CD4-positive, alpha-beta memory T cell (primary cell): ENCODE measurements at regions not wholly inside any gene's neighbourhood (a gene's known extent, or its start where the extent isn't known, plus 50 kb on each side); places are given as distances from the start of the nearest gene placed in this dataset.

Experiments
- CTCF ChIA-PET: fragments of 350-600 bp; sonication (Branson Sonifier 250); formaldehyde crosslinking; loops from one replicate; lab custom pipeline; 2021; ENCODE audit warnings: inconsistent platforms; ENCODE audit not compliant: partially characterized antibody; lab: Charles Lee
- POLR2A ChIA-PET: fragments of 350-600 bp; sonication (Branson Sonifier 250); formaldehyde crosslinking; loops from one replicate; lab custom pipeline; 2021; ENCODE audit not compliant: partially characterized antibody; lab: Charles Lee
- DNase-seq, 5 donors: peaks; one replicate each; pipeline versions ENCODE4 v3.0.0 to v3.0.0-alpha.2; 2020 to 2022; ENCODE audit warnings: mixed read lengths in 1 of 5
- H3K27ac ChIP-seq: one replicate; pipeline ENCODE4 v1.7.0; 2013; ENCODE audit warnings: low read depth, low read length
- H3K27me3 ChIP-seq: 2 replicates; pipeline ENCODE4 v1.7.0; 2013; ENCODE audit warnings: mild to moderate bottlenecking, low read length, moderate library complexity; ENCODE audit not compliant: insufficient read depth
- H3K36me3 ChIP-seq: 2 replicates; pipeline ENCODE4 v1.7.0; 2013; ENCODE audit warnings: mild to moderate bottlenecking, low read length, moderate library complexity; ENCODE audit not compliant: insufficient read depth
- H3K4me1 ChIP-seq: 2 replicates; pipeline ENCODE4 v1.7.0; 2013; ENCODE audit warnings: mild to moderate bottlenecking, low read length, moderate library complexity; ENCODE audit not compliant: insufficient read depth
- H3K4me3 ChIP-seq, 2 donors: one replicate each; pipeline ENCODE4 v1.7.0; 2013; ENCODE audit warnings: low read length in 2 of 2, mild to moderate bottlenecking in 1 of 2
- H3K9me3 ChIP-seq, 2 donors: one replicate each; pipeline ENCODE4 v1.7.0; 2013; ENCODE audit warnings: low read length in 2 of 2, control low read depth in 1 of 2; ENCODE audit not compliant: control insufficient read depth in 1 of 2
- H3K27ac Mint-ChIP-seq, 7 donors: one replicate each; pipeline ENCODE4 v1.8.0; 2020 to 2021; ENCODE audit warnings: mixed read lengths in 7 of 7, mild to moderate bottlenecking in 6 of 7, inconsistent platforms in 3 of 7, moderate library complexity in 3 of 7
- H3K27me3 Mint-ChIP-seq, 2 donors: one replicate each; pipeline ENCODE4 v1.8.0; 2020 to 2021; ENCODE audit warnings: mixed read lengths in 2 of 2
- H3K36me3 Mint-ChIP-seq, 2 donors: one replicate each; pipeline ENCODE4 v1.8.0; 2020 to 2021; ENCODE audit warnings: mixed read lengths in 2 of 2, inconsistent platforms in 1 of 2, mild to moderate bottlenecking in 1 of 2
- H3K4me1 Mint-ChIP-seq, 4 donors: one replicate each; pipeline ENCODE4 v1.8.0; 2020 to 2021; ENCODE audit warnings: mixed read lengths in 4 of 4, mild to moderate bottlenecking in 1 of 4
- H3K4me3 Mint-ChIP-seq, 8 donors: one replicate each; pipeline ENCODE4 v1.8.0; 2020 to 2021; ENCODE audit warnings: mixed read lengths in 8 of 8, mild to moderate bottlenecking in 7 of 8, moderate library complexity in 6 of 8, inconsistent platforms in 3 of 8
- H3K9me3 Mint-ChIP-seq, 8 donors: one replicate each; pipeline ENCODE4 v1.8.0; 2020 to 2021; ENCODE audit warnings: mixed read lengths in 8 of 8, mild to moderate bottlenecking in 5 of 8, inconsistent platforms in 3 of 8, moderate library complexity in 1 of 8
- intact Hi-C: fragments of 100-400 bp; cut with micrococcal nuclease; formaldehyde crosslinking; loops from one replicate; pipeline ENCODE4 v1.15.1; 2023

DNA sequence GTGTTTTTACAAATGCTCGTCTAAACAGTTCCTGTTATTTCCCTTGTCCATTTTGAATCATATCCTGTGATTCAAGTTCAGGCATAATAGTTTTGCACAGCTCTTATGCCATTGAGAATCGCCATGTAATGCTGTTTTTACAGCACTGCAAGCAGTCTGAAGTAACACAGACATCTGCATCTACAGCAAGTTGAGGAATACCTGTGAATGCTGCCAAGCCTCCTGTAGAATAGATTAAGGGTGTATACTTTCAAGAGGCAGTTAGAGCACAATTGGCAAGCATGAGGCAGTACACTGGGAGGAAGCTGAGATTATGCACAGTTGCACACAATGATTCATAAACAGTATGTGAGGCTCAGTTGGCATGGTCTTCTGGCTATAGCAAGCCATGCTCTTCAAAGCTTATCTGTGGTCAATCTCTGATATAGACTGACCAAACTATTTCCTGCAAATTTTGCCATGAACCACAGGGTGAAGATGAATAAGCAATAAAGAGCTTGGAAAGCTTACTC lies 121.9 kb upstream of the AKR1E2 start:
- ChIA-PET POLR2A (no interaction called here), CTCF (no interaction called here)
- Mint-ChIP-seq H3K36me3 (no peaks in the 10 kb centered on the region), H3K9me3 (no peaks in the 10 kb centered on the region), H3K4me1 (no peaks in the 10 kb centered on the region), H3K4me3 (no peak overlapping the region), H3K27me3 (peaks cover 6 to 11% of the 10 kb centered on the region in 2 donors), H3K27ac (no peak overlapping the region)
- no peak for DNase-seq
- no peak overlapping the region for H3K27ac ChIP-seq
- no peaks in the 10 kb centered on the region for H3K4me1 ChIP-seq
- H3K9me3 ChIP-seq, result no peaks in the 10 kb centered on the region
- no peaks in the 10 kb centered on the region for H3K27me3 ChIP-seq
- intact Hi-C loops, result no loop called here
- no peaks in the 10 kb centered on the region for H3K36me3 ChIP-seq
- H3K4me3 ChIP-seq, result no peak overlapping the region

DNA sequence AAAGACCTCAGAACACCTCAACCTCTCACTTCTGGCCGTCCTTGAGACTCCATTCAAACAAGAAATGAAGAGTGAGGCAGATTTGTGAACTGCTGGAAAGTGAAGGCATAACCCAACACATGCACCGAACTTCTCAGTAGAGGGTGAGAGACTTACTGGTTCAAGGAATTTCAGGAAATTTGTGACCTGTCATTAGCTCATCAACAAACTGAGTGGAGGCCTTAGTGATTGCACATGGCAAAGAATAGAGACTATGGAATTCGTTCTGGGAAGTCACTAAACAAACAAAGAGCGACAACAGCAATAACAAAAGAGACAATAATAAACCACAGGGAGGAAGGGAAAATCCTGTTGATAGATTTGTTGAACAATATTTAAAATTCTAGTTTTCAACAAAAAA lies 125.0 kb upstream of the AKR1E2 start:
- Mint-ChIP-seq H3K4me1 (no peaks in the 10 kb centered on the region), H3K27ac (no peak overlapping the region), H3K9me3 (no peaks in the 10 kb centered on the region), H3K27me3 (peaks cover 9 to 15% of the 10 kb centered on the region in 2 donors), H3K4me3 (no peak overlapping the region), H3K36me3 (no peaks in the 10 kb centered on the region)
- no peaks in the 10 kb centered on the region for H3K4me1 ChIP-seq
- POLR2A ChIA-PET, result no interaction called here
- H3K27me3 ChIP-seq, result no peaks in the 10 kb centered on the region
- H3K27ac ChIP-seq, result no peak overlapping the region
- no peaks in the 10 kb centered on the region for H3K36me3 ChIP-seq
- no peak overlapping the region for H3K4me3 ChIP-seq
- CTCF ChIA-PET, result no interaction called here
- DNase-seq, result no peak
- intact Hi-C loops, result no loop called here
- H3K9me3 ChIP-seq, result no peaks in the 10 kb centered on the region

- H3K4me3 ChIP-seq, result no peak overlapping the region
- H3K4me1 ChIP-seq, result no peaks in the 10 kb centered on the region
- no peak for DNase-seq
- Mint-ChIP-seq H3K4me3 (no peak overlapping the region), H3K27me3 (peaks cover 9 to 12% of the 10 kb centered on the region in 2 donors), H3K36me3 (no peaks in the 10 kb centered on the region), H3K4me1 (no peaks in the 10 kb centered on the region), H3K9me3 (no peaks in the 10 kb centered on the region), H3K27ac (no peak overlapping the region)
- ChIA-PET CTCF (no interaction called here), POLR2A (no interaction called here)
- intact Hi-C loops, result no loop called here
- H3K9me3 ChIP-seq, result no peaks in the 10 kb centered on the region
- no peak overlapping the region for H3K27ac ChIP-seq
- no peaks in the 10 kb centered on the region for H3K27me3 ChIP-seq
- no peaks in the 10 kb centered on the region for H3K36me3 ChIP-seq
These were observed 125.9 kb upstream of the AKR1E2 start for GRCh38 chr10:4699950-4700730.

DNA sequence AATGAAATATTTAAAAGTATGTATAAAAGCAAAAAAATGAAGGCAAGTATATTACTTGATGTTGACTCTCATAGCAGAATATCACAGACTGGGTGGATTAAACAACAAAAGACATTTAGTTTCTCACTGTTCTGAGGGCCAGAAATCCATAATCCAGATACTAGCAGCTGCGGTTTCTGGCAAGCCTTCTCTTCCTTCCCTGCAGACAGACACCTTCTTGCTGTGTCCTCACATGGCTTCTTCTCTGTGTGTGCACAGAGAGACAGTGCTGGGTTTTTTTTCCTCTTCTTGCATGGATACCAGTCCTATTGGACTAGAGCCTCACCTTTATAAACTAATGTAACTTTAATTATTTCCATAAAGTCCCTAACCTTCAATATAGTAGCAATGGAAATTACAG lies 127.9 kb upstream of the AKR1E2 start:
- Mint-ChIP-seq H3K4me3 (no peak overlapping the region), H3K9me3 (no peaks in the 10 kb centered on the region), H3K4me1 (no peaks in the 10 kb centered on the region), H3K36me3 (no peaks in the 10 kb centered on the region), H3K27ac (no peak overlapping the region), H3K27me3 (peaks cover 9 to 10% of the 10 kb centered on the region in 2 donors)
- H3K4me3 ChIP-seq, result no peak overlapping the region
- ChIA-PET POLR2A (no interaction called here), CTCF (no interaction called here)
- H3K4me1 ChIP-seq, result no peaks in the 10 kb centered on the region
- no peak for DNase-seq
- H3K27me3 ChIP-seq, result no peaks in the 10 kb centered on the region
- no peak overlapping the region for H3K27ac ChIP-seq
- intact Hi-C loops, result no loop called here
- H3K9me3 ChIP-seq, result no peaks in the 10 kb centered on the region
- no peaks in the 10 kb centered on the region for H3K36me3 ChIP-seq

DNA sequence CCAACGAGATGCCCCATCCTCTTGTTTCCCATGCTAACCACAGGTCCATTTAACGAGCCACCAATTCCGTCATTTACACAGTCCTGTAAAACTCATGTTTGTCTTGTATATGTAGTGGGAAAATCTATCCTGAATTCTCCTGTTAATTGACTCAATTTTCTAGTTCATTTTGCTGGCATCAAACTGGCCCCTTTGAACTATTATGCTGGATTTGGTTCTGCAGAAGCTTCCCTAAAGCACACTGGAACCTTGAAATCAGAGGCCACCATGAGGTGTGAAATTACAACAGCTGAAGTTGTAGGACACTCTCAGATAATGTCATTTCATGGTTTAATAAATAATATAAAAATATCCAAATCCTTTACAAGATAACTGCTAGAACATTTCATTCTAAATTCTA lies 129.8 kb upstream of the AKR1E2 start:
- no peaks in the 10 kb centered on the region for H3K36me3 Mint-ChIP-seq
- H3K4me1 Mint-ChIP-seq, result no peaks in the 10 kb centered on the region
- Histone ChIP-seq H3K4me1 (no peaks in the 10 kb centered on the region), H3K9me3 (no peaks in the 10 kb centered on the region), H3K4me3 (no peak overlapping the region), H3K27me3 (no peaks in the 10 kb centered on the region), H3K36me3 (no peaks in the 10 kb centered on the region), H3K27ac (no peak overlapping the region)
- ChIA-PET CTCF (no interaction called here), POLR2A (no interaction called here)
- DNase-seq, result no peak
- H3K4me3 Mint-ChIP-seq, result no peak overlapping the region
- no peaks in the 10 kb centered on the region for H3K9me3 Mint-ChIP-seq
- intact Hi-C loops, result no loop called here
- H3K27me3 Mint-ChIP-seq, result peaks cover 8 to 9% of the 10 kb centered on the region in 2 donors
- H3K27ac Mint-ChIP-seq, result no peak overlapping the region

- no peaks in the 10 kb centered on the region for H3K9me3 ChIP-seq
- peaks cover 8% of the 10 kb centered on the region in 2 donors for H3K27me3 Mint-ChIP-seq
- no peaks in the 10 kb centered on the region for H3K4me1 Mint-ChIP-seq
- CTCF ChIA-PET, result no interaction called here
- no peaks in the 10 kb centered on the region for H3K27me3 ChIP-seq
- no peak overlapping the region for H3K4me3 ChIP-seq
- no peaks in the 10 kb centered on the region for H3K4me1 ChIP-seq
- DNase-seq, result no peak
- intact Hi-C loops, result no loop called here
- no peak overlapping the region for H3K27ac ChIP-seq
- H3K4me3 Mint-ChIP-seq, result no peak overlapping the region
- no peaks in the 10 kb centered on the region for H3K36me3 Mint-ChIP-seq
- POLR2A ChIA-PET, result no interaction called here
- H3K36me3 ChIP-seq, result no peaks in the 10 kb centered on the region
- H3K27ac Mint-ChIP-seq, result no peak overlapping the region
- no peaks in the 10 kb centered on the region for H3K9me3 Mint-ChIP-seq
These were observed 132.0 kb upstream of the AKR1E2 start for GRCh38 chr10:4693967-4694366.

DNA sequence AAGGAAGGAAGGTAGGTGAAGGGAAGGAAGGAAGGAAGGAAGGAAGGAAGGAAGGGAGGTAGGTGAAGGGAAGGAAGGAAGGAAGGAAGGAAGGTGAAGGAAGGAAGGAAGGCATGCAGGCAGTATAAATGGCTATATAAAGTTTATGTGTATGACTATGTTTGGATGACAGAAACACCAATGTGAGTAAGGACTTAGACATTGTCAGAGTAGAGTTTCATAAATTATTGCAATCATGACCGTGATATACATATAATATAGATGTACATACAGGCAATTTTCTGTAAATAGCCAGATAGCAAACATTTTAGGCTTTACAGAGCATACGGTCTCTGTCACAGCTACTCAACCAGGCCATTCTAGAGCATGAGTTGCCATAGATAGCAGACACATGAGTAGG lies 133.8 kb upstream of the AKR1E2 start:
- ChIA-PET CTCF (no interaction called here), POLR2A (no interaction called here)
- H3K27me3 Mint-ChIP-seq, result peaks cover 8 to 11% of the 10 kb centered on the region in 2 donors
- no peaks in the 10 kb centered on the region for H3K9me3 ChIP-seq
- H3K27ac Mint-ChIP-seq, result no peak overlapping the region
- H3K36me3 ChIP-seq, result no peaks in the 10 kb centered on the region
- H3K4me1 ChIP-seq, result no peaks in the 10 kb centered on the region
- H3K27ac ChIP-seq, result no peak overlapping the region
- no peaks in the 10 kb centered on the region for H3K9me3 Mint-ChIP-seq
- intact Hi-C loops, result no loop called here
- no peak overlapping the region for H3K4me3 ChIP-seq
- H3K27me3 ChIP-seq, result no peaks in the 10 kb centered on the region
- no peak overlapping the region for H3K4me3 Mint-ChIP-seq
- no peak for DNase-seq
- H3K4me1 Mint-ChIP-seq, result peaks cover 0 to 1% (median 0%) of the 10 kb centered on the region in 4 donors
- H3K36me3 Mint-ChIP-seq, result no peaks in the 10 kb centered on the region
